ENCODE measurements at regions not wholly inside any gene's neighbourhood (a gene's known extent, or its start where the extent isn't known, plus 50 kb on each side); places are given as distances from the start of the nearest gene placed in this dataset.
"Not testable (repeated sequence)": the region's sequence is repeated elsewhere in the genome, so short reads cannot be mapped to it uniquely, and the experiment has no call there.

GRCh38 chr2:65778137-65778536, 345.7 kb upstream of the SPRED2 start:
- DNase-seq = no peak

- DNase-seq = no peak
Observed at GRCh38 chr2:65775839-65776238, 343.4 kb upstream of the SPRED2 start.

GRCh38 chr2:65767946-65768345, 335.5 kb upstream of the SPRED2 start:
- DNase-seq = no peak

- DNase-seq = no peak
Observed at GRCh38 chr2:65766768-65767267, 334.4 kb upstream of the SPRED2 start.

- DNase-seq = no peak
Observed at GRCh38 chr2:65765376-65765775, 333.0 kb upstream of the SPRED2 start.

- DNase-seq = no peak
Observed at GRCh38 chr2:65762068-65762467, 329.7 kb upstream of the SPRED2 start.

GRCh38 chr2:65754219-65754618, 321.8 kb upstream of the SPRED2 start:
- no peak for DNase-seq

- DNase-seq = no peak
Observed at GRCh38 chr2:65751408-65751807, 319.0 kb upstream of the SPRED2 start.

GRCh38 chr2:65749545-65749944, 317.1 kb upstream of the SPRED2 start:
- no peak for DNase-seq

- DNase-seq = not testable (repeated sequence)
Observed at GRCh38 chr2:65747875-65748274, 315.5 kb upstream of the SPRED2 start.

- DNase-seq = no peak
Observed at GRCh38 chr2:65746931-65747675, 314.7 kb upstream of the SPRED2 start.

- no peak for DNase-seq
Observed at GRCh38 chr2:65744477-65745200, 312.2 kb upstream of the SPRED2 start.

- DNase-seq = no peak
Observed at GRCh38 chr2:65742977-65743376, 310.6 kb upstream of the SPRED2 start.

- no peak for DNase-seq
Observed at GRCh38 chr2:65739927-65740326, 307.5 kb upstream of the SPRED2 start.

GRCh38 chr2:65737452-65738011, 305.1 kb upstream of the SPRED2 start:
- DNase-seq = no peak

GRCh38 chr2:65731476-65731875, 299.1 kb upstream of the SPRED2 start:
- DNase-seq = no peak

GRCh38 chr2:65730186-65730585, 297.8 kb upstream of the SPRED2 start:
- no peak for DNase-seq

- no peak for DNase-seq
Observed at GRCh38 chr2:65729246-65729645, 296.8 kb upstream of the SPRED2 start.

- DNase-seq = no peak
Observed at GRCh38 chr2:65728477-65729180, 296.2 kb upstream of the SPRED2 start.

GRCh38 chr2:65727816-65728215, 295.4 kb upstream of the SPRED2 start:
- no peak for DNase-seq

GRCh38 chr2:65727381-65727780, 295.0 kb upstream of the SPRED2 start:
- DNase-seq = no peak

- DNase-seq = no peak
Observed at GRCh38 chr2:65724752-65725151, 292.4 kb upstream of the SPRED2 start.

- no peak for DNase-seq
Observed at GRCh38 chr2:65724336-65724735, 291.9 kb upstream of the SPRED2 start.
